Posterior cingulate gyrus (tissue), 11 donors: ENCODE measurements at regions not wholly inside any gene's neighbourhood (a gene's known extent, or its start where the extent isn't known, plus 50 kb on each side); places are given as distances from the start of the nearest gene placed in this dataset.

Source experiments
- DNase-seq, 10 donors: peaks; one replicate each; pipeline versions ENCODE4 v3.0.0 to v3.0.0-alpha.2; 2020 to 2021; ENCODE audit warnings: mixed read lengths in 3 of 10
- intact Hi-C: fragments of 100-400 bp; cut with DNase I; formaldehyde crosslinking; loops from one replicate; pipeline ENCODE4 v1.15.1; 2023

DNA sequence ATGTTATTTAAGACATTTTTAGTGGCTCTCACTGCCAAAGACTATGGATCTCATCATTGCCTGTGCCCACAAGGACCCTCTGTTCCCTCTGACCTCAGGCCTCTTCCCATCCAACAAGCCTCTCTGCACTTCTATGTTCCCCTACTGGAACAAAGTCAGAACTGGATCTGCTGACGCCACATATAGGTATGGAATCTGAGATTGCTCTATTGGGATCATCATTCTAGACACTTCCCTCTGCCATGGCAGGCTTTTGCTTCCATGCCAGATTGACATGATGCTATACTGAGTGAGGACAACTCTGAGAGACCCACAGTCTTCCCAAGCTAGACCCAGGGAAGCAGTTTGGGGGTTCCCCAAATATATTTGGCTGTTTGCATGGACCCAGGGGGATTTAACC, 76.0 kb upstream of the ZNF648 start:
- intact Hi-C loops: no loop called here
- DNase-seq: no peak

DNA sequence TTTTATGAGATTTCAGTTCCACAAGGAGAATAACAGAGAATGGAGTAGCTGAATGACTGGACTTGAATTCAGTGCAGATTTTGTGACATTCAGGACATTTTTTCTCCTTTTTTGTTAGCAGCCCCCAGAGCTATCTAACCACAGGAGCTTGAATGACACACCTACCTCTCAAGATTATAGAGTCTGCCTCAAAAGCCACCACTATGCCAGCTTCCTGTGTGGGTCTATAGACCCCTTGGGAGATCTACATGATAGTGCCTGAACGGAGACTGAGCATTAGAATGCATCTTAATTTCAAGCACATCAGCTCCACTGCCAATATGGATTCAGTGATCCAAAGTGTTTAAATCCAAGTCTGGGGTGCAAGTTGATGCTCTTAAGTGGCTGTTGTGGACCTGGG, 74.4 kb upstream of the ZNF648 start:
- intact Hi-C loops: no loop called here
- DNase-seq: no peak

DNA sequence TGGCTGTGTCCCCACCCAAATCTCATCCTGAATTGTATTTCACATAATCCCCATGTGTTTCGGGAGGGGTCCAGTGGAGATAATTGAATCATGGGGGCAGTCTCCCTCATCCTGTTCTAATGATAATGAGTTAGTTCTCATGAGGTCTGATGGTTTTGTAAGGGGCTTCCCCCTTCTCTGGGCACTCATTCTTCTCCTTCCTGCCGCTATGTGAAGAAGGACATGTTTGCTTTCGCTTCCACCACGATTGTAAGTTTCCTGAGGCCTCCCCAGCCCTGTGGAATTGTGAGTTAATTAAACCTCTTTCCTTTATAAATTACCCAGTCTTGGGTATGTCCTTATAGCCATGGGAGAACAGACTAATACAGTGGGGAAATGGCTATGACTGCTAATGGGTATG, 72.7 kb upstream of the ZNF648 start:
- no peak for DNase-seq
- intact Hi-C loops: no loop called here

DNA sequence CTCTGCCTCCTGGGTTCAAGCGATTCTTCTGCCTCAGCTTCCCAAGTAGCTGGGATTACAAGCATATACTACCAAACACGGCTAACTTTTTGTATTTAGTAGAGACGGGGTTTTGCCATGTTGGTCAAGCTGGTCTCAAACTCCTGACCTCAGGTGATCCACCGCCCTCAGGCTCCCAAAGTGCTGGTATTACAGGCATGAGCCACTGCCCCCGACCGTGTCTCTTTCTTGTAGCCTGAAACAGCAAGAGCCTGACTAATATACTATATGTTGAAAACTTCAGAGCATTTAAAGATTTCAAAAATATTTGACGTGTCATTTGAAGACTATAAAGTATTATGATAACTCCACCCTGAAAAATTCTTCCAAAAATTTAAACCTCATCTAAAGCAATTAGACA, 71.7 kb upstream of the ZNF648 start:
- DNase-seq: no peak
- intact Hi-C loops: no loop called here

DNA sequence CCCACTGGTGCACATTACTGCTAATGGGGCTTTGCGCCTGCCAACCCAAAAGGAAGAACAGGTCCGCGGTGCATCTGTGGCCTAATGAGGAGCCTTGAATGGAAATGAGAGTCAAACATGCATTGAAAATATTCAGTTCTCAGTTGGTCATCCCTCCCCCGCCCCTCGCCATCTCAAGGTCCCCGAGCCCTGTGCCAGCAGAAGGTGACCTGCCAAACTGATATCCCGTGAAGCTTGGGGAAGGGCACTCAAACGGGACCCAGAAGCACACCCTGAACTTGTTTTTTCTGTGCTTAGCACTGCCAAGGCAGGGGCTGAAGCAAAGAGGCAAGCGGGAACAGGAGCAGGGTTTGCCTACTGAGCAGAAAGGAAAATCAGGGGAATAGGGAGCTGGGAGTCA, 67.9 kb upstream of the ZNF648 start:
- intact Hi-C loops: loop anchor here (1.0 kb wide), 1 partner anchor 15 kb away; no protein-coding TSS in a partner anchor
- peak in 7 of 10 donors; percentile 21 to 84 (median 59) for DNase-seq

DNA sequence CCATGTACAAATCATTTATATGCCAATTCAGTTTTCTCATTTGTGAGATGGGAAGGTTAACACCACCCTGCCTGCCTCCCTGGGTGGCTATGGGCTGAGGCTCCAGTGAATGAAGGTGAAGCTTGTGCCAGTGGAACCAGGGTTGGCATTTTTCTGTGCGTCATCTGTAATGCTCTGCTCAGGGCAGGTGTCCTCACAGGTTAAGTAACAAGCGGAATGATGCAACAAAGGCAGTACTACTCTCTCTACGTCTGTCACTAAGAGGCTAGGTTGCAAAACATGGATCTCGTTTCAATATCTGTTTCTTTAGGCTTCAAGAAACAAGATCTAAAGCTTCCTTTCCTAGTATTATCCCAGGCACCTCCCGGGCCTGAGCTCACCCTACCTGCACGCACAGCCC, 67.0 kb upstream of the ZNF648 start:
- intact Hi-C loops: no loop called here
- DNase-seq: no peak

DNA sequence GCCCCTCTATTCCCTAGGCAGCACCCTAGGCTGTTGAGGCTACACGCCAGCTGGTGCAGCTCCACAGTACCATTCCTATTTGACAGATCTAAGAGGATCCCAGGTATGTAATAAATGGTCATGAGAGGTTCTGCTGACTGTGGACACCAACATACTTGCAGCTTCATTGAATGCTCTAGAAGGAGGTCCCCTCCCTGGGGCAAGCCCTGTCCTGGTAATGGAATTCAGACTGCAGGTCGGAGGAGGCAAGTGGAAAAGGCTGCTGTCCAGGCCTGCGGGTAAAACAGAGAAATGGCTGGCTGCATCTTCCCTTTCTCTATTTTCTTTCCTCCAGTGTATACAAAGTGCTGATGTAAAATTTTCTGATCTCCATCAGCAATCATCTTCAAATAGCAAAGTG, 66.1 kb upstream of the ZNF648 start:
- DNase-seq: no peak
- intact Hi-C loops: no loop called here

DNA sequence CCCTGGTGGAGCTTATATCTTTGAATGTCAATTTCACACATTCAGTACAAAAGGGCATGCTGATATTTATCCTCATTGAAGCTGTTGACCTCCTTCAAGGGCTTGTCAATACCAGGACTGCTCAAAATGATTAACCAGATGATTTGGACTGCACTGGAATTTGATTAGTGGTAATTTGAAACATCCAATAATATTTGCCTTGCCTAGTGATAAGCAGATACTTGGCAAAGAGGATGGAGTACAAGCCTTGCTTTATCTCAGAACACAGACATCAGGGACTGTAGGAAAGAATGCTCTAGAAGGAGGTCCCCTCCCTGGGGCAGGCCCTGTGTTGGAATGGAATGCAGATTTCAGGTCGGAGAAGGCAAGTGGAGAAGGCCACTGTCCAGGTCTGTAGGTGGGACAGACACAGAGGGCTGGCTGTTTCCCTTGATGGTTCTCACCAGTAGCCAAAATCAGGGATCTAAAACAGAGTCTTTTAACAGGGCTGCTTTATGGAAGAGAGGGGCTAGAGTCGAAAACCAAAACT, 64.8 kb upstream of the ZNF648 start:
- no peak for DNase-seq
- intact Hi-C loops: no loop called here

DNA sequence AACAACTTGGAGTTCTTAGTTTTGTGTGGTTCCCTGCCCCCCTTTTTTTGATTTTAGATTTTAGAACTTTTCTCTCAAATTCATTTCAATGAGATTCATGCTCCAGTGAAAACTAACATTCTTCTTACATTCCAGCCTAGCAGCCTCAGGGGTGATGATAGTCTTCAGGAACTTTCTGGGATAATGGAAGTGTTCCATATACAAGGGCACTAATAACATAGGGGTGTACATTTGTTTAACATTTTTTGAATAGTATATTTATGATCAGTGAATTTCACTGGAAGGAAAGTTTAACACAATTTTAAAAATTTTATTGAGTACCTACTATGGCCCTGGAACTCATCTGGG, 61.4 kb upstream of the ZNF648 start:
- no peak for DNase-seq
- intact Hi-C loops: no loop called here

DNA sequence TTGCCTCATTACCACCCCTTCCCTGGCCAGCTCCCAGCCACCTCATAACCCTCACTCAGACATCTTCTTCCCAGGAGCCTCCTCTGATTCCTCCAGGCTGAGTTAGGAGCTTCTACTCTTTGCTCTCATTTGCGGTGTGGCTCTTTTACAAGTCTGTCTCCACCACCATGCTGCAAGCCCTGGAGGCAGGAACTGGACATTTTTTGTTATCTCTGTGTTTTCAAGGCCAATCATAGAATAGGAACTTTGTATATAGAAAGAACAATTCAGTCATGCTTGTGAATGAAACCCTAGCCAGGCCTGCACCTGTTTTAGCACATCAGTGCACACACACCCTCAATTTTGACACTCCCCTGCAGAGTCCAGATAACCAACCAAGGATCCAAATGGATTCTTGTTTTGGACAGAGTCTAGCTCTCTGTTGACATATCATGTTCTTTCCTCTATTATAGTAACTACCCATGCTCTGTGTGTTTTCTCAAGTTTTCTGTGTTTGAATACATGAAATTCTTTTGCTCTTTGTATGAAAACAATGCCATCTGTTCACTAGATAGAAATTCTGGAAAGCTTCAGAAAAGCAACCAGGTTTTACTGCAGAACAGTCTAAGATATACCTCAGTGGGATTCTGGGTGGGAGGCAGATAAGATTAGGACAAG, 60.9 kb upstream of the ZNF648 start:
- intact Hi-C loops: no loop called here
- no peak for DNase-seq

DNA sequence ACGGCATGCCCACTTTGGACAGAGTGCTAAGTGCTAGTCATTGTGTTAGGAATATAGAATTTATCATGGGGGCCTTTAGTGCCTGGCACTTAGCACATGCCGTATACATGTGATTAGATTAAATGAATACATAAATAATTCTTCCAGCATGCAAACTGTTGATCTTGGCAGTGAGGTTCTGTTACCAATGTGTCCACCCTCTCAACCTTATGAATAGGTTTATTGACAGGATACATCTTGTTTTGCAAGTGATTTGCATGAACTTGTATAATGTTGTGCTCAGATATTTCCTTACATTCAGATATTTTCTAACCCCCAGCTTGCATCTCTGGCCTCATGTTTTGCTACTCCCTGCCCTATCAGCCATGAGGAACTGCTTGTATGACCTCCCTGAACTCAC, 60.3 kb upstream of the ZNF648 start:
- intact Hi-C loops: no loop called here
- DNase-seq: no peak

DNA sequence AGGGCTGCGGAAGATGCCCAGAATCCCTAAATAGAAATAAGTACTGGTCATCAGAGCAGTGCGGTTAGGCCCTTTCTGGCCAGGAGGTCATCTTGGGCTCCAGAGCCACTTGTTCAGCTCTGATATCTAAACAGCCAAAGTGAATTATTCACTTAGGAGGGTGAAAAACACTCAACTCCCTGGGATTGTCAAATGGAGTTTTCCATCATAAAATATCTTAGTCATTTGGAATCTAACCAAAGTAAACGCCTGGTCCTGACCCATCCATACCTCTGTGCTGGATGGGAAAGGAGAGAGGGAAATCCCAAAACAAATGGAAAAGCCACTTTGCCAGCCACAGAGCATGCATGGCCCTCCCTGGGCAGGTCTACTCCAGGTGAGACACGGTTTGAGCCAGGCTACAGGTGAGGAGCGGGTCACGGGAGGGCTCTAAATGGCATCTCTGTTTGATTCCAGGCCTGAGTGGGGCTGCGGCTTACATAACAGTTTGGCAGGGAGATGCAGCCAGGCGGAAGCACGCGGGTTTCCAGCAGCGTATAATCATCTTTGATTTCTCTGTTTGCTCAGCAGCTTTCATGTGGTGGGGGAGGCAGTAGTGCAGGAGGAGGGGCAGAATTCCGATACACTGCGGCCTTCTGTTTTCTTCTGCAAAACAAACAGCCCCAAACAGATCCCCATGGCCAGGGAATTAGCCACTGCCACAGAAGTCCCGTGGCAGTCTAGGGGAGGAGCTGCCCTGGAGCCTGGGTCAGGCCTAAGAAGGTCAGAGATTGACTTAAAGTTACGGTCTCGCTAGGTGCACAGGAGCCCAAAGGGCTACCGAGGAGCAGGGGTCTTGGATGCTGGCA, 59.1 kb upstream of the ZNF648 start:
- intact Hi-C loops: no loop called here
- peak; percentile 64 to 94 (median 70) for DNase-seq

DNA sequence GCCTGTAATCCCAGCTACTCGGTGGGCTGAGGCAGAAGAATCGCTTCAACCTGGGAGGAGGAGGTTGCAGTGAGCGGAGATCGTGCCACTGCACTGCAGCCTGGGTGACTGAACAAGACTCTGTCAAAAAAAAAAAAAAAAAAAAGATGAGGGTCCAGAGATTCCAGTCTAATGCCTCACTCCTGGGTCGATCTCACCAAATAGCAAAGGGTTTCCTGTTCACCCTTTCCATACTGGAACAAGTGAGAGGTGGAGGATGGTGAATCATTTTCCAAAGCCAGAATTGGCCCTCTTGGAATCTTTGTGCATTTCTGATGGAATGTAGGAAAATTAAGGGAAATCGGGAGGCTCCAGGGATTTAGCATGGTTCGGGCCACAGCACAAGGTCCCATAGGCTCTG, 58.1 kb upstream of the ZNF648 start:
- DNase-seq: no peak
- intact Hi-C loops: no loop called here

DNA sequence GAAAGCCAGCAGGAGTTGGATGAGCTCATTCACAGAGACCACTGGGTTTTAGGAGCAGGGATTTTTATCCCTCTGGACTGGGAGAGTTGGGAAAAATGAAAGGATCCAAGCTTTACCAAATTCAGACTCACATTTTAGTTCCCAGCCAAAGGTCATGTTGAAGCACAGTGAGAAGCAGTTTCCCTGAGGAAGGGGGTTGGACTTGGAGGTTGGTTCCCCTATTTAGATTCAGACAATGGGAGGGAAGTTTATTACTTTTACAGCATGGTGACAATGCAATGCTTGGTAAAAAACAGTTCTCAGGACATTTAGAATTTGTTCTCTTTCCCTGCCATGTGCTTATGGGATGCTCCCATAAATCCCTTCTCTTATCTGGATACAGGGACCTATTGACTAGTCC, 57.3 kb upstream of the ZNF648 start:
- intact Hi-C loops: no loop called here
- DNase-seq: no peak

DNA sequence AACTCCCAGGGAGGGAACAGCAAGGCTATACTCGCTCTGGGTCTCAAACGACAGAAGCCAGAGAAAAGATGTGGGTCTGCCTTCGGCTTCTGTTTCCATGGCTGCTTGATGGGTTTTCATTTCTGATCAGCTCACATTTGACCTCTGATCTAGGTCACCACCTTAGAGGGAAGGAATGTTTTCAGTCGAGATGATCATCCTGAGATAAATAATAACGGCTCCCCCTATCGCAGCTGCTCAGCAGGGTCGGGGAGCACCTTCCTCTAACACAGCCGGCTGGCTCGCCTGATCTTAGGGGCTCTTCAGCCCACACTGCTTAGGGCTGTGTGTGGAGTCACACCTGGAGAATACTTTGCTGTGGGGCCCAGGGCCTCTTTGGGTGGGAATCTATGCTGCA, 53.1 kb upstream of the ZNF648 start:
- no peak for DNase-seq
- intact Hi-C loops: loop anchor here (1.0 kb wide), 1 partner anchor 15 kb away; no protein-coding TSS in a partner anchor

DNA sequence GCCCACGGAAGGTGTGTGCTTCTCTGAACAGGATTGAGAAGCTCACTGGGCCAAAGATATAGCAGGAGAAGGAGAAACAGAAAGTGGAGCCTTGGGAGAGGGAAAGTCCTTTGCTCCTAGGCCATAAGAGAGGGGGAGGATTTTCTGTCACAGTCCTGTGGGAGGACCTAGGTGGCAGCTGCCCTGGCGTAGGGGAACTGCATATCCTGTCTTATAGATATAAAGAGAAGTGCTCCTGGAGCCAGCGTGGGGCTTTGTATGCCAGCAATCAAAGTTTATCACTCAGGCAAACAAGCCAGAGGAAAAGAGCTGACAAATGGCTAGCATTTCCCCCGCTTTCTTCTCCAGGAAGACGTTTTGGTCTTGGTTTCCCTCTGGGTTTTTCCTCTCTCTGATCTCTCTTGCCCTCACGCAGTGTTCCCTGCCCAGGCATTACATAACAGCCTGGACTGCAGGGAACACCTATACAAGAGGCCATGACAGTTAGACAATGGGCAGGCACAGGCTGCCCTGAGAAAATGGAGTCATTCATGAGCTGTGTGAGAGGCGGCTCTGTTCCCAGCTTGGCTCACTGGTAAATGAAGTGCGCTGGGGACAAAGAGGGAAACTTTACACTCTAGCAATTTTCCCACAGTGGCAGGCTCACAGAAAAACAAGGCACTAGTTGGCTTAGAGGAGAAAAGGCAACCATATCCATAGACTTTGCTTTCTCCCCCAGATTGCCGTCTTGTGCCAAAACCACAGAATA, 52.5 kb upstream of the ZNF648 start:
- intact Hi-C loops: loop anchor here (1.0 kb wide), 1 partner anchor 15 kb away; no protein-coding TSS in a partner anchor
- peak; percentile 68 to 96 (median 79) for DNase-seq

DNA sequence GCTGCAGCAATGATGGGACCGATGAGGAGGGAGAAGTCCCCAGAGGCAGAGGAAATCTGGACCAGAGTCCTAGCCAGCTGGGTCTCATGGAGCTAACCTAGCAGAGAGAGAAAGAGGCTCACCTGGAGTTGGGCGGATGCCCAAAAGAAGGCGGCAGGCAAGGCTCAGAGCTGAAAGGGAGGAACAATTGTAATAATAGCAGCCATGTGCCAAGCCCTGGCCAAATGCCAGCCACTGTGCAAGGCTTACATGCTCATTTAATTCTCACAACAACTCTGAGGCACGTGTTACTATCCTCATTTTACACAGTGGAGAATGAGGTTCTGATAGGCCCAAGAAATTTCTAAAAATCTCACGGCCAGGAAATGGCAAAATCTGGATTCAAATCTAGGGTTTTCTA, 50.0 kb upstream of the ZNF648 start:
- intact Hi-C loops: no loop called here
- no peak for DNase-seq
